ENCODE measurements at regions not wholly inside any gene's neighbourhood (a gene's known extent, or its start where the extent isn't known, plus 50 kb on each side); places are given as distances from the start of the nearest gene placed in this dataset.

DNA sequence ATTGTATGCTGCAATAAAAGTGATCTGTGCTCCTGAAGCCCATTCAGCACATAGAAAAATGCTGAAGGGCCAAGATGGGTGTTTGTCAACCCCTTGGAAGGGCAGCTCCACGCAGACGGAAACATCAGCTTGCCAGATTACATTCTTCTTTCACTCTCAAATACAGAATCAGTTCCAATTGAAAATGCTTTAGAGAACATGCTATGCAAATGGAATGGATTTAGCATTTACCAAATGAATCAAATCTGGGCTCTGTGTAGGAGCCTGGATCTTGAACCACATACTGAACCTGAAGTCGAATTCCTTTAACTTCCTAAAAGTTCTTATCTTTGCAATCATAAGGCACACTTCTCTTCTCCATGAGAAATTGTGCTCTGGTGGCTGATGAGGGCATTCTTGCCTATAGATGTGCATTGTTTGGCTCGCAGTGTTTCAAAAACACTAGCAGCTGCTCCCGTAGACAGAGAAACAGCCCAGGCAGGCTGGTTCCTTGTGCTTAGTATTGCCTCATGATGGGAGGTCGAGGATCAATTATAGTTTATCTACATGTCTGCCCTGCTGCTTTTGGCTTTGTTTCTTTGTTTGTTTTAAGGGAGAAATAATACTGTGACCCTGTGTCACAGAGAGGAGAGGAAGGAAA, 489.8 kb upstream of the FLRT2 start:
- TF ChIP-seq, protein P1, sequence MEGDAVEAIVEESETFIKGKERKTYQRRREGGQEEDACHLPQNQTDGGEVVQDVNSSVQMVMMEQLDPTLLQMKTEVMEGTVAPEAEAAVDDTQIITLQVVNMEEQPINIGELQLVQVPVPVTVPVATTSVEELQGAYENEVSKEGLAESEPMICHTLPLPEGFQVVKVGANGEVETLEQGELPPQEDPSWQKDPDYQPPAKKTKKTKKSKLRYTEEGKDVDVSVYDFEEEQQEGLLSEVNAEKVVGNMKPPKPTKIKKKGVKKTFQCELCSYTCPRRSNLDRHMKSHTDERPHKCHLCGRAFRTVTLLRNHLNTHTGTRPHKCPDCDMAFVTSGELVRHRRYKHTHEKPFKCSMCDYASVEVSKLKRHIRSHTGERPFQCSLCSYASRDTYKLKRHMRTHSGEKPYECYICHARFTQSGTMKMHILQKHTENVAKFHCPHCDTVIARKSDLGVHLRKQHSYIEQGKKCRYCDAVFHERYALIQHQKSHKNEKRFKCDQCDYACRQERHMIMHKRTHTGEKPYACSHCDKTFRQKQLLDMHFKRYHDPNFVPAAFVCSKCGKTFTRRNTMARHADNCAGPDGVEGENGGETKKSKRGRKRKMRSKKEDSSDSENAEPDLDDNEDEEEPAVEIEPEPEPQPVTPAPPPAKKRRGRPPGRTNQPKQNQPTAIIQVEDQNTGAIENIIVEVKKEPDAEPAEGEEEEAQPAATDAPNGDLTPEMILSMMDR (IDR thresholded peaks at IDR 0.05): no peak
- TF ChIP-seq POLR2AphosphoS5 (IDR thresholded peaks at IDR 0.05): no peak

Data from prostate gland (tissue), 2 donors.